CD8-positive, alpha-beta memory T cell (primary cell): ENCODE measurements at regions not wholly inside any gene's neighbourhood (a gene's known extent, or its start where the extent isn't known, plus 50 kb on each side); places are given as distances from the start of the nearest gene placed in this dataset.

Experiments used
- CTCF ChIA-PET: fragments of 350-600 bp; sonication (Branson Sonifier 250); formaldehyde crosslinking; loops from one replicate; lab custom pipeline; 2021; ENCODE audit warnings: antibody characterized with exemption; lab: Charles Lee
- POLR2A ChIA-PET: fragments of 350-600 bp; sonication (Branson Sonifier 250); formaldehyde crosslinking; loops from one replicate; lab custom pipeline; 2021; ENCODE audit warnings: antibody characterized with exemption; lab: Charles Lee
- DNase-seq, 5 donors: peaks; one replicate each; pipeline versions ENCODE4 v3.0.0 to v3.0.0-alpha.2; 2020 to 2022; ENCODE audit warnings: mixed read lengths in 1 of 5
- H3K27ac ChIP-seq: one replicate; pipeline ENCODE4 v1.7.0; 2013; ENCODE audit warnings: low read depth, mild to moderate bottlenecking, low read length, moderate library complexity
- H3K27me3 ChIP-seq: 2 replicates; pipeline ENCODE4 v1.7.0; 2013; ENCODE audit warnings: low read length, mild to moderate bottlenecking; ENCODE audit not compliant: insufficient read depth, poor library complexity, severe bottlenecking
- H3K36me3 ChIP-seq: 2 replicates; pipeline ENCODE4 v1.7.0; 2013; ENCODE audit warnings: mild to moderate bottlenecking, low read length, moderate library complexity; ENCODE audit not compliant: insufficient read depth
- H3K4me1 ChIP-seq: 2 replicates; pipeline ENCODE4 v1.7.0; 2013; ENCODE audit warnings: mild to moderate bottlenecking, low read length, moderate library complexity; ENCODE audit not compliant: insufficient read depth
- H3K4me3 ChIP-seq: 2 replicates; pipeline ENCODE4 v1.7.0; 2013; ENCODE audit warnings: mild to moderate bottlenecking, low read length
- H3K9me3 ChIP-seq: 2 replicates; pipeline ENCODE4 v1.7.0; 2013; ENCODE audit warnings: mild to moderate bottlenecking, low read length
- H3K27ac Mint-ChIP-seq, 8 donors: one replicate each; pipeline ENCODE4 v1.8.0; 2020 to 2021; ENCODE audit warnings: mixed read lengths in 8 of 8, mild to moderate bottlenecking in 6 of 8, inconsistent platforms in 3 of 8, moderate library complexity in 3 of 8
- H3K27me3 Mint-ChIP-seq, 2 donors: one replicate each; pipeline ENCODE4 v1.8.0; 2020 to 2021; ENCODE audit warnings: mixed read lengths in 2 of 2, mild to moderate bottlenecking in 1 of 2, moderate library complexity in 1 of 2
- H3K36me3 Mint-ChIP-seq, 3 donors: one replicate each; pipeline ENCODE4 v1.8.0; 2020 to 2021; ENCODE audit warnings: mixed read lengths in 3 of 3, inconsistent platforms in 1 of 3, mild to moderate bottlenecking in 1 of 3
- H3K4me1 Mint-ChIP-seq, 3 donors: one replicate each; pipeline ENCODE4 v1.8.0; 2020 to 2021; ENCODE audit warnings: mixed read lengths in 3 of 3, inconsistent platforms in 1 of 3, mild to moderate bottlenecking in 1 of 3
- H3K4me3 Mint-ChIP-seq, 7 donors: one replicate each; pipeline ENCODE4 v1.8.0; 2020 to 2021; ENCODE audit warnings: mixed read lengths in 7 of 7, mild to moderate bottlenecking in 6 of 7, moderate library complexity in 4 of 7, inconsistent platforms in 2 of 7
- H3K9me3 Mint-ChIP-seq, 5 donors: one replicate each; pipeline ENCODE4 v1.8.0; 2020 to 2022; ENCODE audit warnings: mixed read lengths in 5 of 5, mild to moderate bottlenecking in 3 of 5, moderate library complexity in 2 of 5, inconsistent platforms in 1 of 5

DNA sequence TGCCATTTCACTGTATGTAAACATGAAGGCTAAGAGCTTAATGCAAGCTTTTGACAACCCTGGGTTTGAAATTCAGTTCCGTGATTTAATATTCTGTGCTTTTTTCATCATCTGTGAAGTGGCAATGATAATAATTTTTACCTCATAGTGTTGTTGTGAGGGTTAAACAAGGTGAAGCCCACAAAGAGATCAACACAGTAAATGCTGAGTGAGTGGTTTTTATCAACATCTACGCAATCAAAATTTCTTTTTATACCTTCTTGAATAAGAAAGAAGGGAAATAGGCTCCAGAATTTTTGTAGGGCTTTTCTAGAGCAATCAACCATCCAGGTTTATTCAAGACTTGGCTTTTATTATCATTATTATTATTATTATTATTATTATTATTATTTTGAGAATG is 490.8 kb downstream of the SOX5 start:
- Mint-ChIP-seq H3K4me3 (no peak overlapping the region), H3K4me1 (no peaks in the 10 kb centered on the region), H3K27ac (no peak overlapping the region), H3K9me3 (peaks cover 2 to 10% (median 5%) of the 10 kb centered on the region in 5 donors), H3K36me3 (no peaks in the 10 kb centered on the region), H3K27me3 (no peaks in the 10 kb centered on the region)
- Histone ChIP-seq H3K4me1 (no peaks in the 10 kb centered on the region), H3K36me3 (no peaks in the 10 kb centered on the region), H3K4me3 (no peak overlapping the region), H3K27ac (no peak overlapping the region), H3K27me3 (no peaks in the 10 kb centered on the region), H3K9me3 (no peaks in the 10 kb centered on the region)
- ChIA-PET CTCF (no interaction called here), POLR2A (no interaction called here)
- DNase-seq, result no peak

GRCh38 chr12:23462546-23462945 is 486.9 kb downstream of the SOX5 start:
- CTCF ChIA-PET, result no interaction called here
- peaks cover 9 to 22% (median 10%) of the 10 kb centered on the region in 5 donors for H3K9me3 Mint-ChIP-seq

DNA sequence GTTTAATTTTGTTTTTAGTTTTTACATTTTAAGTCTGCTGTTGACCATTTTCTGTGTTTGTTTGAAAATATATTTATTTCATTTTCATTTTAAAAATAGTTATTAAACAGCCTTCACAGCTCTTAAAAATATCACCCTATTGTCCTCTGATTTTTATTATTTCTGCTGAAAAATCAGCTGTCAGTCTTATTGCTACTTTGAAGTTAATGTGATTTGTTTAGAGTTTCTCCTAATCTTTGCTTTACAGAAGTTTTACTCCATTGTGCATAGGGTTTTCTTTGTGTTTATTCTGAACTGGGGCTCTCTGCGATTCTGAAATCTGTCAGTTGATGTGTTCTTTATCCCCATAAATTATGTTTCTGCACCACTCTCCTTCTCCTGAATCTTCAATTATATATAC is 486.3 kb downstream of the SOX5 start:
- H3K27me3 ChIP-seq, result no peaks in the 10 kb centered on the region
- Mint-ChIP-seq H3K9me3 (peaks cover 9 to 22% (median 12%) of the 10 kb centered on the region in 5 donors), H3K27me3 (no peaks in the 10 kb centered on the region), H3K4me1 (no peaks in the 10 kb centered on the region), H3K36me3 (no peaks in the 10 kb centered on the region), H3K27ac (no peak overlapping the region), H3K4me3 (no peak overlapping the region)
- DNase-seq, result no peak
- no peaks in the 10 kb centered on the region for H3K4me1 ChIP-seq
- ChIA-PET POLR2A (no interaction called here), CTCF (no interaction called here)
- H3K36me3 ChIP-seq, result no peaks in the 10 kb centered on the region
- no peak overlapping the region for H3K27ac ChIP-seq
- no peak overlapping the region for H3K4me3 ChIP-seq
- no peaks in the 10 kb centered on the region for H3K9me3 ChIP-seq

More at GRCh38 chr12:23462546-23462945, 486.9 kb downstream of the SOX5 start:
- no peaks in the 10 kb centered on the region for H3K4me1 Mint-ChIP-seq
- POLR2A ChIA-PET, result no interaction called here
- no peaks in the 10 kb centered on the region for H3K27me3 Mint-ChIP-seq
- Histone ChIP-seq H3K27ac (no peak overlapping the region), H3K9me3 (no peaks in the 10 kb centered on the region), H3K4me3 (no peak overlapping the region), H3K4me1 (no peaks in the 10 kb centered on the region), H3K27me3 (no peaks in the 10 kb centered on the region), H3K36me3 (no peaks in the 10 kb centered on the region)
- no peak overlapping the region for H3K4me3 Mint-ChIP-seq
- DNase-seq, result no peak
- no peak overlapping the region for H3K27ac Mint-ChIP-seq
- no peaks in the 10 kb centered on the region for H3K36me3 Mint-ChIP-seq

GRCh38 chr12:23464241-23464812 is 485.1 kb downstream of the SOX5 start:
- no peak overlapping the region for H3K27ac Mint-ChIP-seq
- no peak overlapping the region for H3K4me3 ChIP-seq
- no peaks in the 10 kb centered on the region for H3K4me1 Mint-ChIP-seq
- H3K27me3 Mint-ChIP-seq, result no peaks in the 10 kb centered on the region
- no peaks in the 10 kb centered on the region for H3K27me3 ChIP-seq
- ChIA-PET CTCF (no interaction called here), POLR2A (no interaction called here)
- H3K36me3 ChIP-seq, result no peaks in the 10 kb centered on the region
- no peaks in the 10 kb centered on the region for H3K36me3 Mint-ChIP-seq
- H3K27ac ChIP-seq, result no peak overlapping the region
- H3K4me3 Mint-ChIP-seq, result no peak overlapping the region
- peaks cover 12 to 22% (median 14%) of the 10 kb centered on the region in 5 donors for H3K9me3 Mint-ChIP-seq
- no peaks in the 10 kb centered on the region for H3K4me1 ChIP-seq
- DNase-seq, result no peak
- no peaks in the 10 kb centered on the region for H3K9me3 ChIP-seq

DNA sequence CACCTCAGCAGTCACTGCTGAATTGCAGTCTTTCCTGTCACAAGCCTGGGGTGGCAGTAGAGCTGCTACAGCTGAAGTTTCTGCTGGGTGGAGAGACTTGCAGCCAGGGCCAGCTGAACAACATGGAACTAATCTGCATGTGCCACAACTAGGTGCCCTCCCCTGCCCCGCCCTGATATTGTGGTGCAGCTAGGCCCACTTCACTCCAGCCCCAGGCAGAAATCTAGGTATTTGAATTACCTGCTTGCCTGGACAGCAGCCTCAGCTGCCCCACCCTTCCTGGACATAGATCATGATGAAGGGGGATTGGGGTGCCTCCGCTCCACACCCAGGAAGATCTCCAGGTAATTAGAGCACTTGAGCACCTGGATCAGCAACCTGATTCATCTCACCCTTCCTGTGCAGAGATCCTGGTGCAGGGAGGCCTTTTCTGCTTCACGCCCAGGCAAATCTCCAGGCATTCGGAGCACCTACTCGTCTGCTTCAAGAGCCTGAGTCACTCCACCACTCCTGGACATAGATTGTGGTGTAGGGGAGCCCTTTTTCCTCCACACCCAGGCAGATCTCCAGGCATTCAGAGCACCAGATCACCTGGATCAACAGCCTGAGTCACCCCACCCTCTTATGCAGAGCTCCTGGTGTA is 477.0 kb downstream of the SOX5 start:
- H3K4me1 Mint-ChIP-seq, result no peaks in the 10 kb centered on the region
- H3K27me3 Mint-ChIP-seq, result no peaks in the 10 kb centered on the region
- Histone ChIP-seq H3K9me3 (no peaks in the 10 kb centered on the region), H3K27ac (no peak overlapping the region), H3K36me3 (no peaks in the 10 kb centered on the region), H3K4me1 (no peaks in the 10 kb centered on the region), H3K4me3 (no peak overlapping the region), H3K27me3 (no peaks in the 10 kb centered on the region)
- CTCF ChIA-PET, result no interaction called here
- POLR2A ChIA-PET, result no interaction called here
- no peaks in the 10 kb centered on the region for H3K36me3 Mint-ChIP-seq
- DNase-seq, result no peak
- H3K9me3 Mint-ChIP-seq, result peaks cover 12 to 29% (median 18%) of the 10 kb centered on the region in 5 donors
- H3K4me3 Mint-ChIP-seq, result no peak overlapping the region
- H3K27ac Mint-ChIP-seq, result no peak overlapping the region

DNA sequence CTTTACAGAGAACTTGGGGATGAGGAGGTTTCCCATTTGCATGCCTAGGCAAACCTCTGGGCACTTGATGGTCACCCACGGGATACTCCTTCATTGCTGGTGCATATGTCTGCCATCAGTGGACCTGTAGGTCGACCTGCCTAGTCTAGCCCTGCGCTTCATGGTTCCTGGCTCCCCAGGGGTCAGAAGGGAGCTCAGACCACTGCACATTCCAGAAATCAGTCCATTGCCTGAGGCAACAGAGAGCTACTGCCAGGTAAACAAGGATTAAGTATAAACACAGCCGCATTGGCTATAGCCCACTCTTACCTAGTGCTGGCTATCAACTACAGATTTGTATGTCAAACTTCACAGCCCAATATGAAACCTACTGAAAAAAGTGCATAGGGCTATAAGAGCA is 476.4 kb downstream of the SOX5 start:
- Histone ChIP-seq H3K27ac (no peak overlapping the region), H3K4me3 (no peak overlapping the region), H3K4me1 (no peaks in the 10 kb centered on the region), H3K36me3 (no peaks in the 10 kb centered on the region), H3K9me3 (no peaks in the 10 kb centered on the region), H3K27me3 (no peaks in the 10 kb centered on the region)
- ChIA-PET CTCF (no interaction called here), POLR2A (no interaction called here)
- Mint-ChIP-seq H3K27me3 (no peaks in the 10 kb centered on the region), H3K36me3 (no peaks in the 10 kb centered on the region), H3K27ac (no peak overlapping the region), H3K4me1 (no peaks in the 10 kb centered on the region), H3K4me3 (no peak overlapping the region), H3K9me3 (peaks cover 12 to 32% (median 18%) of the 10 kb centered on the region in 5 donors)
- no peak for DNase-seq

- CTCF ChIA-PET, result no interaction called here
- Histone ChIP-seq H3K27ac (no peak overlapping the region), H3K4me1 (no peaks in the 10 kb centered on the region), H3K36me3 (no peaks in the 10 kb centered on the region), H3K27me3 (no peaks in the 10 kb centered on the region), H3K9me3 (no peaks in the 10 kb centered on the region), H3K4me3 (no peak overlapping the region)
- Mint-ChIP-seq H3K4me1 (no peaks in the 10 kb centered on the region), H3K27me3 (no peaks in the 10 kb centered on the region), H3K4me3 (no peak overlapping the region), H3K36me3 (no peaks in the 10 kb centered on the region), H3K27ac (no peak overlapping the region), H3K9me3 (peaks cover 9 to 43% (median 19%) of the 10 kb centered on the region in 5 donors)
- POLR2A ChIA-PET, result no interaction called here
- no peak for DNase-seq
Observed at GRCh38 chr12:23474438-23474976, 475.0 kb downstream of the SOX5 start.
